RWPE1 (cell line): ENCODE measurements at regions not wholly inside any gene's neighbourhood (a gene's known extent, or its start where the extent isn't known, plus 50 kb on each side); places are given as distances from the start of the nearest gene placed in this dataset.

ENCODE experiments used
- CTCF ChIA-PET: fragments of 350-600 bp; sonication (Branson Sonifier 250); formaldehyde crosslinking; extraction: SDS; loops from one replicate; lab custom pipeline; 2021; lab: Yijun Ruan, JAX
- POLR2A ChIA-PET: fragments of 400-600 bp; formaldehyde crosslinking; extraction: SDS; loops from one replicate; lab custom pipeline; 2020; ENCODE audit warnings: antibody characterized with exemption; ENCODE audit not compliant: low non-redundant PET; lab: Yijun Ruan, JAX
- DNase-seq: peaks from one replicate; pipeline ENCODE4 v3.0.0; 2012; ENCODE audit warnings: low spot score
- H3K27ac ChIP-seq: fragments of 450-650 bp; 2 replicates; pipeline ENCODE4 v1.5.1; 2017
- TF ChIP-seq, protein P1 (sequence below): fragments of 450-650 bp; conservative IDR thresholded peaks from 2 replicates; pipeline ENCODE4 v1.5.1; 2017; ENCODE audit warnings: low read depth, mild to moderate bottlenecking

DNA sequence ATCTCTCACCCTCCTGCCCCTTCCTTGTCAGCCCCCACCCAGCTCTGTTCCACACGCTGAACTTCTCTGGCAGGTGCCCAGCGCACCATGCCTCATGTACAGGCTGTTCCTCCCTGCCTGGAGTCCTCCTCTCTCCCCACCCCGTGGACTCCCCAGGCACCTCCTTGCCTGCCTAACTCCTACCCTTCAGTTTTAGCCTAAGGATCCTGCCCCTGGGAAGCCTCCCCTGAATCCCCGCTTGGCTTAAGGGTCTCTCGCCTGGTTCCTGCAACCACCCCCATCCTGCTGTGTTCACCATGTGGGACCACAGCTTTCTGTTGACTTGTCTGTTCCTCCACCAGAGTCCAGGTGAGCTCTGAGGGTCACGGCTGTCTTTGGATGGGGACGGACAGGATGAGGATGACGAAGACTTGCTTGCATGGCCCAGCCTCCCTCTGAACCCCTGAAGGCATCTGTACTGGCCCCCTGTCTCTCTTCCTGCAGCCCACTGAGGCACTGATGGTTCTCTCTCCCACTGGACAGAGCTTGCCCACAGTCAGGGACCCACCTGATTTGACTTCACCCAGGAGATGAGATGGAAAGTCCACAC is 153.2 kb upstream of the C1orf174 start:
- H3K27ac ChIP-seq = no peak overlapping the region
- TF ChIP-seq, protein P1, sequence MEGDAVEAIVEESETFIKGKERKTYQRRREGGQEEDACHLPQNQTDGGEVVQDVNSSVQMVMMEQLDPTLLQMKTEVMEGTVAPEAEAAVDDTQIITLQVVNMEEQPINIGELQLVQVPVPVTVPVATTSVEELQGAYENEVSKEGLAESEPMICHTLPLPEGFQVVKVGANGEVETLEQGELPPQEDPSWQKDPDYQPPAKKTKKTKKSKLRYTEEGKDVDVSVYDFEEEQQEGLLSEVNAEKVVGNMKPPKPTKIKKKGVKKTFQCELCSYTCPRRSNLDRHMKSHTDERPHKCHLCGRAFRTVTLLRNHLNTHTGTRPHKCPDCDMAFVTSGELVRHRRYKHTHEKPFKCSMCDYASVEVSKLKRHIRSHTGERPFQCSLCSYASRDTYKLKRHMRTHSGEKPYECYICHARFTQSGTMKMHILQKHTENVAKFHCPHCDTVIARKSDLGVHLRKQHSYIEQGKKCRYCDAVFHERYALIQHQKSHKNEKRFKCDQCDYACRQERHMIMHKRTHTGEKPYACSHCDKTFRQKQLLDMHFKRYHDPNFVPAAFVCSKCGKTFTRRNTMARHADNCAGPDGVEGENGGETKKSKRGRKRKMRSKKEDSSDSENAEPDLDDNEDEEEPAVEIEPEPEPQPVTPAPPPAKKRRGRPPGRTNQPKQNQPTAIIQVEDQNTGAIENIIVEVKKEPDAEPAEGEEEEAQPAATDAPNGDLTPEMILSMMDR = no peak
- CTCF ChIA-PET = interaction anchor here (0.6 to 0.7 kb wide), 2 partner anchors 14 to 30 kb away, joined by 3 to 4 read pairs; no protein-coding TSS in a partner anchor
- DNase-seq = no peak
- POLR2A ChIA-PET = no interaction called here

DNA sequence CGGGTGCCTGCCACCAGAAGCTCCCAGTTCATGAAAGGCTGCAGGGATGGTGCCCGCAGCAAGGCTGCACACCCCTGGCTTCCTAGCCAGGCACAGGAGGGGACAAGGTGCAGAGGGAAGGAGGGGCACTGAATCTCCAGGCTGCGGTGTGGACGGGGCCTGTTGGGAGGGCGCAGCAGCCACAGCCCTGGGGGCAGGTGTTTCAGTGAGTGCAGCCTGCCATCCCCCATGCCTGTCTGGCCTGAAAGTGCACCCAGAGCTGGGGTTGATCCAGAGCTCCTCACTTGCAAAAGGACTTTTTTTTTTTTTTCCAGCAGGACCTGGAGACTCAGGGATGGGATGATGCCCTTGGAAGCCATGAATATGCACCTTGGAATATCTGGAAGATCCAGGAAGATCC is 153.7 kb upstream of the C1orf174 start:
- ChIA-PET CTCF (interaction anchor here (0.6 to 0.7 kb wide), 2 partner anchors 14 to 29 kb away, joined by 3 to 4 read pairs; no protein-coding TSS in a partner anchor), POLR2A (no interaction called here)
- TF ChIP-seq, protein P1 = no peak
- no peak overlapping the region for H3K27ac ChIP-seq
- no peak for DNase-seq

DNA sequence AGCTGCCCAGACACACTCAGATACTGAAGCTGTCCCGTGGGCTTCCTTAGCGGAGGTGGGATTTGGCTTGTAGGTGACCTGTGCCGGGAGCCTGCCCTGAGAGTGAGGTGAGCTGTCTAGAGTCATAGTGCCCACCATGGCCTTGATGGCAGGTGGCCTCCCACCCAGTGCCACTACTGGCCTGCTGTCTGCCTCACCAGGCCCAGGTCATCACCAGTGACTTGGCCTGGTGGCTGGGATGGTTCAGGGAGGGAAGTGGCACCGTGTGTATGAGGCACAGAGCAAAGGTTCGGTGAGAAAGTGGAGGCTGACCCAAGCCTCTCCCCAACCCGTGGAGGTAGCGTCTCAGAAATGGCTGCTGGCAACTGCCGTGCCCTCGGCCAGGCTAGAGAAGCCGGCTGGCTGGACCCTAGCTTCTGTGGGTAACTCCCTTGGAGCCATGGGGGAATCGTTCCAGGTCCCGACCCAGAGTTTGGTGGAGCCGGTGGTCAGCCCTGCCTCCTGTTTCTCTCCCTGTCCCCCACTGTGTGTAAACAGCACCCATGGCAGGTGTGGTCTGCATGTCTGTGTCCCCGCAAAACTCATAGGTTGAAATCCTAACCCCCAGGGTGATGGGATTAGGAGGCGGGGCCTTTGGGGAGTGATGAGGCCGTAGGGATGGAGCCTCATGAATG is 155.4 kb upstream of the C1orf174 start:
- POLR2A ChIA-PET = no interaction called here
- CTCF ChIA-PET = no interaction called here
- no peak for DNase-seq
- no peak overlapping the region for H3K27ac ChIP-seq
- TF ChIP-seq, protein P1 = no peak

- TF ChIP-seq, protein P1 = no peak
- ChIA-PET POLR2A (no interaction called here), CTCF (interaction anchor here (0.6 kb wide), 1 partner anchor 25 kb away, joined by 3 read pairs; no protein-coding TSS in a partner anchor)
- H3K27ac ChIP-seq = no peak overlapping the region
- DNase-seq = no peak
These were observed 156.3 kb upstream of the C1orf174 start for GRCh38 chr1:4056422-4056821.

GRCh38 chr1:4056989-4057388 is 156.9 kb upstream of the C1orf174 start:
- DNase-seq = no peak
- POLR2A ChIA-PET = no interaction called here
- CTCF ChIA-PET = no interaction called here
- TF ChIP-seq, protein P1 = no peak
- H3K27ac ChIP-seq = no peak overlapping the region

DNA sequence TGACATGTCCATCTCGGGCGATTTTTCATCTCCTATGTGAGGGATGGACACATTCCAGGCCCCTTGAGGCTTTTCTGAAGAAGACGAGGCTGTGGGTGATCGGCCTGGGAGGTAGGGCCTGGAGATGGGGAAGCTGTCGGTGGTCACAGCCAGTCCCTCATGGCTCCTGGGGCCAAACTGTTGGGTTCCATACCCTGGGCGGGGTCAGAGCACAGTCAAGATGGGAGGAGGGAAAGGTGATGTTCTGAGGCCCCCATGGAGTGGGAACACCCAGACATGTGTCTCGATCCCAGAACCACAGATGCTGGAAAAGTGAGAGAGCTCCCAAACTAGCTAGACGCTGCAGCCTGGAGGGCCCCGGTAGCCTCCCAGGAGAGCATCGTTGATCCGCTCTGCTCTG is 157.5 kb upstream of the C1orf174 start:
- TF ChIP-seq, protein P1 = no peak
- ChIA-PET CTCF (no interaction called here), POLR2A (no interaction called here)
- H3K27ac ChIP-seq = no peak overlapping the region
- DNase-seq = no peak
